GM10266 (cell line): ENCODE measurements at regions not wholly inside any gene's neighbourhood (a gene's known extent, or its start where the extent isn't known, plus 50 kb on each side); places are given as distances from the start of the nearest gene placed in this dataset.

ENCODE experiments used
- DNase-seq: peaks from one replicate; pipeline ENCODE4 v3.0.0; 2012; ENCODE audit errors: extremely low spot score
- TF ChIP-seq, protein P1 (sequence below): IDR thresholded peaks from 2 replicates; pipeline ENCODE4 v1.5.1; 2012; ENCODE audit warnings: mild to moderate bottlenecking, low read depth; ENCODE audit not compliant: control insufficient read depth, insufficient read depth; ENCODE audit errors: missing control alignments

DNA sequence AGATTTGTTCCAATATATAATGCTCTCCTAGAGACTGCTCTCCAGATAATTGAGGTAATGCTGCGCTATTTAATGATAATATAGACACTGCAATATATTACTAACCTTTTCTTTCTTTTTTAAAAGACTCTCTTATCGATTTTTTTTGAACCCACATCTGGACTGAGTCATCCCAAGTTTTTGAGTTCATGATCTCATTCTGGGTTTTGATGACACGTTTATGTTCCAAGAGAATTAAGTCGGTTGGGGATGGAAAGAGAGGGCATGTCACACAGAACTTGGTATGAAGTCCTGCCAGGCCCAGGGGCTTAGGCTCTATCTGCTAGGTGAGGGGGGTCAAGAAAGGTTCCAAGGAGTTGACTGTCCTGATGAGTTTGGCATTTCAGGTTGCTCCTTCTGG lies 431.1 kb downstream of the MFSD1 start:
- TF ChIP-seq, protein P1, sequence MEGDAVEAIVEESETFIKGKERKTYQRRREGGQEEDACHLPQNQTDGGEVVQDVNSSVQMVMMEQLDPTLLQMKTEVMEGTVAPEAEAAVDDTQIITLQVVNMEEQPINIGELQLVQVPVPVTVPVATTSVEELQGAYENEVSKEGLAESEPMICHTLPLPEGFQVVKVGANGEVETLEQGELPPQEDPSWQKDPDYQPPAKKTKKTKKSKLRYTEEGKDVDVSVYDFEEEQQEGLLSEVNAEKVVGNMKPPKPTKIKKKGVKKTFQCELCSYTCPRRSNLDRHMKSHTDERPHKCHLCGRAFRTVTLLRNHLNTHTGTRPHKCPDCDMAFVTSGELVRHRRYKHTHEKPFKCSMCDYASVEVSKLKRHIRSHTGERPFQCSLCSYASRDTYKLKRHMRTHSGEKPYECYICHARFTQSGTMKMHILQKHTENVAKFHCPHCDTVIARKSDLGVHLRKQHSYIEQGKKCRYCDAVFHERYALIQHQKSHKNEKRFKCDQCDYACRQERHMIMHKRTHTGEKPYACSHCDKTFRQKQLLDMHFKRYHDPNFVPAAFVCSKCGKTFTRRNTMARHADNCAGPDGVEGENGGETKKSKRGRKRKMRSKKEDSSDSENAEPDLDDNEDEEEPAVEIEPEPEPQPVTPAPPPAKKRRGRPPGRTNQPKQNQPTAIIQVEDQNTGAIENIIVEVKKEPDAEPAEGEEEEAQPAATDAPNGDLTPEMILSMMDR, result no peak
- DNase-seq, result no peak

DNA sequence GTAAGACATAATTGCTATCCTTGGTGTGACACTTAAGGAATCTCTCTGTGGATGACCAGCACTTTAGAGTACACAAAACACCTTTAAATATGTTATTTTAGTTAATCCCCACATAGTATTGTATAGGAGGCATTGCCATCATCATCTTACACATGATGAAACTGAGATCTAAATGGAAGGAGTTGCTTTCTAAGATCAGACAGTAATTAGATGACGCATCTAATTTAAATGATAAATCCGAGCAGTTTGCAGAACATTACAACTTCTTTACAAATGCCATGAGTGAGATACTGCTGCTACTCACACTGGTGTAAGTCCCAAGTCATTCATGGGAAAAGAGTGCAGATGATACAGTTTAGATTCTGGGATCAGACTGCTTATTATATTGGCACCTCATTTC lies 431.9 kb downstream of the MFSD1 start:
- no peak for DNase-seq
- TF ChIP-seq, protein P1, result no peak

DNA sequence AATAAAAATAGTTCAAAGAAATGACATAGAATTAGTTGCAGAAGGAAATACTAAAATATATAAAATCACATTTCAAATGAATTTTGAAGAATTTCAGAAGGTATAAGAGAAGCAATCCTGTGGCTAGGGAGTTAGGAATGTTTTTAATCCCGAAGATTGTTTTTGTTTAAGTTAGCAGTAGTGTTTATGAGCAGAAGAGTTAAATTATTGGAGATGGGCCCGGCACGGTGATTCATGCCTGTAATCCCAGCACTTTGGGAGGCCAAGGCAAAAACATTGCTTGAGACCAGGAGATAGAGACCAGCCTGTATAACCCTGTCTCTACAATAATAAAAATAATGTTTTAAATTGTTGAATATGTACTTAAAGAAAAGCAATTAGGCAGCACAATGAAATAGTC lies 432.5 kb downstream of the MFSD1 start:
- TF ChIP-seq, protein P1, result no peak
- DNase-seq, result no peak

DNA sequence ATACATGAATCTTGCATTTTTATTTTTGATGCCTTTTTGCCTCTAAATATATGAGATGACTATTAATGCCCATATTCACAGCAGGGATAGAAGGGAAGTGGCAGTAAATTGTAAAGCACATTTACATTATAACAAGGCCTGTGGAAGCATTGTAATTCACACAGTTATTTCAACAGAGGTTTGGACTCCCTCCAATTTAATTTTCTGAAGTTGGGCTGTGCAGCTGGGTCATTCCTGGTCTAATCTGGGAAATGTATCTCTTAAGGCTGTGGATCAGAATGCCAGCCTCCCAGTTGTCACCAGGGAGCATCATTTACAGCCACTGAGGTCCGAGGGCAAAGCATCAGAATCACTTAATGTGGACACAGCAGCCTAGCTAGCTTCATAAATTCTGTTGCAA lies 434.5 kb downstream of the MFSD1 start:
- TF ChIP-seq, protein P1, result no peak
- no peak for DNase-seq

DNA sequence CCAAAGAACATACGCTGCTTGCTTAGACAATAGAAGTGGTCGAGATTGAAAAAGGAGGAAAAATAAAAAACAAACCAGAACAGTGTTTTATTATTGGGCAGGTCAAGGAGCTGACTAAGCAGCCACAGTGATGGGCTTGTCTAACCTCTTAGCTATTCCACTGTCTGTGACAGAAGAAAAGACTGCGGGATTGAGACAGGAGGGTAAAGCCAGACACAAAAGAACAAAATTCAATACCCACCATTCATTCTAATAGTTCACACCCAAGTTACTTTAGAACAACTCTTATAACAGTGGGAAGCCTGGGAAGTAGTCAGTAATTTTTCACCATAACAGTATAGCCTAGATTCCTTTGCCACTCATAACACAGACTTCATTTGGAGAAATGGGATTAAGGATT lies 435.4 kb downstream of the MFSD1 start:
- DNase-seq, result no peak
- TF ChIP-seq, protein P1, result no peak

DNA sequence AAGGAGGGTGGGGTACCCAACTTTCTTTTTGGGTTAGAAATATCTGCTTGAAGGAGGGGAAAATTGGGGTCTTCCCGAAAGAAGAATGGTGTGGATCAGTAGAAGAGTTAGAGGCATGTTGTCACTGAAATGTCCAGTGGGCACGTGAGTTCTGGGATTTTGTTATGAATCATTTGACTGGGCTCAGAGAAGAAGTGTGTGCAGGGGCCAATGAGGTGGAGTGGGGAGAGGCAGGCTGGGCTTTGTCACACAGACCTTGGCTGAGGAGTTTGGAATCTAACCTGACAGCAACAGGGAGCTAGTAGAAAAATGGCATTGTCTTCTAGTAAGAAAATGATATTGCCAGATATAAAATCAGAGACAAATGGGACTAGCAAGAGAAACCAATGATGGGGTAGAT lies 436.8 kb downstream of the MFSD1 start:
- DNase-seq, result no peak
- TF ChIP-seq, protein P1, result no peak

DNA sequence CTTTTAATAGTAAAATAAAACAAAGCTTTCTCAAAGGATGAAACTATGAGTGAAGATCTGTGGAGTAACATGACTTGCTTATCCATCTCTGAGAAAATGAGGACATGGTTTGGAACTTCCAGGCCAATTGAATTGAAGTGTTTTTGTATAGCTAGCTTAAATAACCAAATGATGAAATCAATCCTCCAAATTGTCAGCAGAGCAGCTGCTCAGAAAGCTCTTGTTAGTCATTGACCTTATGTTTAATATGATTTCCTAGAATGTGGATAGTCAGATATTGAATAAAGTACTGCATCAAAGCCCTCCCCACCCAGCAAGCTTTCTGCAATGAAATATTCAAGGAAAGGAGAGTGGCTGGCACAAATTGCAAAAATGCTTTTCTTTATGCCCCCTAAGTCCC lies 437.2 kb downstream of the MFSD1 start:
- no peak for DNase-seq
- TF ChIP-seq, protein P1, result no peak
